Erythroblast (primary cell): ENCODE measurements at regions not wholly inside any gene's neighbourhood (a gene's known extent, or its start where the extent isn't known, plus 50 kb on each side); places are given as distances from the start of the nearest gene placed in this dataset.

Experiments used
- GATA1 ChIP-seq: IDR thresholded peaks from 2 replicates; pipeline ENCODE4 v1.6.1; 2011; ENCODE audit warnings: low read depth, mild to moderate bottlenecking, control low read depth, low read length, moderate library complexity
- POLR2A ChIP-seq: IDR thresholded peaks from 2 replicates; pipeline ENCODE4 v1.6.1; 2011; ENCODE audit warnings: mild to moderate bottlenecking, low read length

- TF ChIP-seq POLR2A: no peak
- TF ChIP-seq GATA1: no peak
Measured at GRCh38 chr10:31154996-31155395, 123.3 kb upstream of the ZNF438 start.
